Tongue (tissue), 1 donor: ENCODE measurements at regions not wholly inside any gene's neighbourhood (a gene's known extent, or its start where the extent isn't known, plus 50 kb on each side); places are given as distances from the start of the nearest gene placed in this dataset.
"Not testable (repeated sequence)": the region's sequence is repeated elsewhere in the genome, so short reads cannot be mapped to it uniquely, and the experiment has no call there.

Experiments
- DNase-seq: peaks from one replicate; pipeline ENCODE4 v3.0.0-alpha.2; 2015

DNA sequence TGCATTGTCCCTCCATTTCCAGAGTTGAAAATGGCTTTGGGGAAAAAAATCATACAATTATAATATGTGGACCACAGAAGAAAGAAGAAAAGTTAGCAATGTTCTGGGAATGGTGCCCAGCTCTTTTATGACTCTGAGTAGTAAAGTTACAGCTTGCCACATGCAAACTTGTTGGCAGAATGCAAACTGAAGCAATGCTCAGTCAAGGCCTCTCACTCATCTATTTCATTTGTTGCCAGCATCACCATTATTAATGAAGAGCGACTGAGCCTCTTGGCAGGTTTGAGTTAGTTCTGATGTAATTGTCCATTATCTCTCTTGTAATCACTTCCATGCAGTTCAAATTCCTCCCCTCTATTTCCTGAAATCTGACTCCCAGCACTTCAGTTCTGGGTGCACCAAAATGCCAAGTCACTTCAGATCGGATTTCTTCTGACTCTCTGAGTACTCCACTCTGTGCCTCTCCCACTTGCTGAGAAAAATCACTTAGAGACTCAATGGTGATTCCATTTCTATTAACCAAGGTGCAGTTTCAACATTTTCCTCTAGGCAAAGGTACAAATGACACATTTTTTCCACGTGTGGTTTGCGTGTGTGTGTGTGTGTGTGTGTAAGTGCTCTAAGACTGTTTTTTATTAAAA, 154.4 kb upstream of the STMND1 start:
- DNase-seq = peak; percentile 86

- no peak for DNase-seq
Observed at GRCh38 chr6:16944596-16944995, 157.3 kb upstream of the STMND1 start.

DNA sequence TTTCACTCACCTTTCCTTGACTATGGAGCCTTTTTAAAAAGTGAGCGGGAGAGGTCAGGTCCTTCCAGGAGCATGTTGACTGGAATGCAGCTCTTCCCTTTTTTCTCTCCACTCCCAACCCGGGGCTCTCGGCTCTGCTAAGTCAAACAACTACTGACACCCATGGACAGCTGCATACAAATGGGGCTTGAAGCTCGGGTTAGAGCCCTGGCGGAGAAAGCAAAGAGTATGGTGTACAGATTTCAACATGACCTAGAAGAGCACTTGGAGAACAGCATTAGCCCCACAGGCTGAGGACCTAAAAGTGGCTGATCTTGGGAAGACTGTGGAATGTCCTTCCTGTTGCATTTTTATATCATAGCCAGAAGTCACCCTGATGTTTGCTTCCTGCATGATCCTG, 162.0 kb upstream of the STMND1 start:
- DNase-seq = peak; percentile 80

GRCh38 chr6:16939351-16939750, 162.5 kb upstream of the STMND1 start:
- DNase-seq = no peak

- DNase-seq = no peak
Observed at GRCh38 chr6:16936893-16937292, 165.0 kb upstream of the STMND1 start.

- peak; percentile 67 for DNase-seq
Observed at GRCh38 chr6:16933961-16934360, 167.9 kb upstream of the STMND1 start.

GRCh38 chr6:16933532-16933931, 168.3 kb upstream of the STMND1 start:
- DNase-seq = no peak

DNA sequence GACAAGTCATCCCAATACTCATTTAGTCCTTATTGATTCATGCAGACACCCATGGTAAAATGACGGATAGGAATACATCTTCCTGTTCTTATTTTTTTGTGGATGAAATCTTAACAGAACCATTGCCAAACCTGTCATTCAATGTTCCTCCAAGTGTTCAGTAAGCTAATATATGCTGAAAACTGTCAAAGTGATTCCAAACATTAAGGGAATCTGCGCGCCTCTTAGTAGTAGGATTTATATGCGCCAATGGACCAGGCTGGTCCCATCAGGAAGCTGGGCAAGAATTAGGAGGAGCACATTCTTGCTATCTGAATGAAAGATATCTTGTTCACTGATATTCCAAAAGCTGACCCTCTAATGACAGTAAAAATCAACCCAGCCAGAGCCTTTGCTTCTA, 168.9 kb upstream of the STMND1 start:
- no peak for DNase-seq

GRCh38 chr6:16931079-16931478, 169.8 kb upstream of the ATXN1 start:
- not testable (repeated sequence) for DNase-seq

- no peak for DNase-seq
Observed at GRCh38 chr6:16930432-16930831, 169.2 kb upstream of the ATXN1 start.

DNA sequence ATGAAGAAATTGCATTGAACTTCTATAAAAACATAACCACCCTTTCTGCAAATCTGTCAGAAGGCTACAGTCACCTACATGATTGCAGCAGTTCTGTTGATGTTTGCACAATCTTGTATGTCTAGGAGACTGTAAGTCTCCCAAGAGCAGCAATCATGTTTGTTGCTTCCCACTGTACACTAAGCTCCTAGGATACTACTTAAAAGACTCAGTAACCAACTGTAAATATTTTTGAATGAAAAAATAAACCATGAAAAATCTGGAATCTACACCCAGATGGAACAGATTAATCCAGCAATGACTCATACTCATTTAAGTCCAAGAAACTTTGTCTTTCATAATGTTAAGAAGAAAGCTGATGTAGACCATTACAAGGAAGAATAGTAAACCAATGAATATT, 168.5 kb upstream of the ATXN1 start:
- peak; percentile 90 for DNase-seq

GRCh38 chr6:16928387-16928786, 167.1 kb upstream of the ATXN1 start:
- DNase-seq = peak; percentile 69

DNA sequence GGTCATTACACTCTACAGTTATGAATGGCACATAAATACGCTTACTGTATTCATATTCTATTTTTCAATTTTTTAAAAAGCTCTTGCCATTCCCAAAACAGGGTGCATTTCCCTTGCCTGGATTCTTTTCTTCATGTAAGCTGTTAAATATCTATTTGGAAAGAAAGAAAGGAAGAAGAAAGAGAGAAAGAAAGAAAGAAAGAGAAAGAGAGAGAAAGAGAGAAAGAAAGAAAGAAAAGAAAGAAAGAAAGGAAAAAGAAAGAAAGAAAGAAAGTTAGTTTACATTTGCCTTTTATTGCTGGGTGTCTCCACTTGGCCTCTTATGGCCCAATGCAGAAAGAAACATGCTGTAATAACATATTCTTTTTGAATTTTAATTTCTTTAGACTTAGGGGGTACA, 165.9 kb upstream of the ATXN1 start:
- DNase-seq = no peak

- no peak for DNase-seq
Observed at GRCh38 chr6:16925461-16925860, 164.2 kb upstream of the ATXN1 start.

DNA sequence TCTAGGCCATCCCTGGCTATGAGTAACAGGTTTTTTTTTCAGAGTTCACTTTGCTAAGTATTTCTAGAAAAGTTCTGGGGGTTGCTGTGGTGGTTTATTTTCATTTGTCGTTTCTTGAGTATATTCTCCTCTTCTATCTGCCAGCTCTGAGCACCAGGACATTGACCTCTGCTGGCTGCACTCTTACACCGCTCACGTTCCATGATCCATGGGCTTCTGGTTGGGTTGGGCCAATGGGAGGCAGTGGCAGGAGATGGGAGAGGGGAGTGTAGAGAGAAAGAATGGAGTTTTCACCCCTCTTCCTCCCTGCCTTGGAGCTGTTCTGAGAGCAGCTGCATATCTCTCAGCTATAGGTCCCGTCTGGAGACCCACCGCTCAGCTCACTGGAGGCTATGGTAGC, 161.0 kb upstream of the ATXN1 start:
- no peak for DNase-seq

- DNase-seq = no peak
Observed at GRCh38 chr6:16921399-16922110, 160.3 kb upstream of the ATXN1 start.

DNA sequence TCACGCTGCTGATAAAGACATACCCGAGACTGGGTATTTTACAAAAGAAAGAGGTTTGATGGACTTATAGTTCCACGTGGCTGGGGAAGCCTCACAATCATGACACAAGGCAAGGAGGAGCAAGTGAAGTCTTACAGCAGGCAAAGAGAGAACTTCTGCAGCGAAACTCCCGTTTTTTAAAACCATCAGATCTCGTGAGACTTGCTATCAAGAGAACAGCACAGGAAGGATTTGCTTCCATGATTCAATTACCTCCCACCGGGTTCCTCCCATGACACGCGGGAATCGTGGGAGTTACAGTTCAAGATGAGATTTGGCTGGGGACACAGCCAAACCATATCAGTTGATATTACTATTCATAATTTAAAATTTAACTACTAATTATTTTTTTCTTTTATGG, 157.3 kb upstream of the ATXN1 start:
- DNase-seq = no peak

- no peak for DNase-seq
Observed at GRCh38 chr6:16914184-16914583, 152.9 kb upstream of the ATXN1 start.

GRCh38 chr6:16912756-16913155, 151.5 kb upstream of the ATXN1 start:
- DNase-seq = no peak

GRCh38 chr6:16911088-16911487, 149.8 kb upstream of the ATXN1 start:
- no peak for DNase-seq

- DNase-seq = no peak
Observed at GRCh38 chr6:16909658-16910360, 148.5 kb upstream of the ATXN1 start.

DNA sequence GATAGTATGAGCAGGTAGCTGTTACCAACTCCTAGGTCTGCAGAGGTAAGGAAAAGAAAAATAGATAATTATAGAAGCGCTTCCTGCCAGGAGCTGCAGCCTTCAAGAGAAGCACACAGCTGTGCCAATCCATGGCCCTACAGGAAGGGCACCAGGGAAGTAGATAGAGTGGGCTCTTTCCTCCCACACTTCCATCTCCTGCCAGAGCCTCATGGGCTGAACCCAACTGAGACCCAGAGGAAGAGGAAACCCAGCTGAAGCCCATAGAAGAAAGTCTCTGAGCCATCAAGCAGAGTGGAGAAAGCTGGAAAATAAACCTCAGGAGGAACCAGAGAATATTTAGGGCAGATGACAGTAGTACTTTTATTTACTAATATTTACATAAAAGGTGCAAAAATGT, 146.7 kb upstream of the ATXN1 start:
- DNase-seq = no peak

GRCh38 chr6:16904957-16905356, 143.7 kb upstream of the ATXN1 start:
- DNase-seq = no peak

GRCh38 chr6:16903470-16903869, 142.2 kb upstream of the ATXN1 start:
- DNase-seq = peak; percentile 26
